ENCODE measurements at regions not wholly inside any gene's neighbourhood (a gene's known extent, or its start where the extent isn't known, plus 50 kb on each side); places are given as distances from the start of the nearest gene placed in this dataset.

DNA sequence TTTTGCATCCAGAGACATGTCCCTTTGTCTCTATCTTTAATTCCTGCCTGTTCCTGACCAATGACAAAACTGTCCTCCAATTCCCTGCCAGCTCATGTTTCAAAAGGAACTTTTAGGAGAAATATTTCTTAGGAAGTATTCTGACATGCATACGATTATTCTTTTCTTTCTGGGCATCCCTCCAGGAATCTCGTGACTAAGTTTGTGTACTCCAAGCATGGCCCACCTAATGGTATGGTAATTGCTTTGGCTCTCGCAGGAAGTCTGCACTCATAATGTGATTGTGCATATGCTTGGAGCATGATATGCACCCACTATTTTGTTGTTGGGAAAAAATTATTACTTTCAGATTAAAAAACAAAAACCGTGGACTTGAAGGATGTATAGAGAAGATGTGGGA, 256.4 kb downstream of the PRDM2 start:
- H3K27me3 Mint-ChIP-seq (ENCODE audit: insufficient read depth): no peaks in the 10 kb centered on the region
- no peak overlapping the region for H3K27ac Mint-ChIP-seq
- no peak for DNase-seq (ENCODE audit: low spot score)
- H3K36me3 Mint-ChIP-seq (ENCODE audit: low read depth): no peaks in the 10 kb centered on the region
- no peaks in the 10 kb centered on the region for H3K4me1 Mint-ChIP-seq (ENCODE audit: low read depth)
- intact Hi-C loops (cut with micrococcal nuclease): no loop called here
- no peak overlapping the region for H3K4me3 Mint-ChIP-seq
- H3K9me3 Mint-ChIP-seq: no peaks in the 10 kb centered on the region

GRCh38 chr1:13960375-13960987, 260.5 kb downstream of the PRDM2 start:
- H3K27me3 Mint-ChIP-seq (ENCODE audit: insufficient read depth): peaks cover 5% of the 10 kb centered on the region
- no peaks in the 10 kb centered on the region for H3K36me3 Mint-ChIP-seq (ENCODE audit: low read depth)
- intact Hi-C loops (cut with micrococcal nuclease): loop anchor here (1.0 to 5.0 kb wide), 3 partner anchors 132 to 443 kb away; no protein-coding TSS in a partner anchor
- no peak overlapping the region for H3K27ac Mint-ChIP-seq
- no peaks in the 10 kb centered on the region for H3K4me1 Mint-ChIP-seq (ENCODE audit: low read depth)
- no peaks in the 10 kb centered on the region for H3K9me3 Mint-ChIP-seq
- DNase-seq (ENCODE audit: low spot score): peak; percentile 33
- H3K4me3 Mint-ChIP-seq: no peak overlapping the region

- intact Hi-C loops (cut with micrococcal nuclease): loop anchor here (5.0 kb wide), 1 partner anchor 447 kb away; no protein-coding TSS in a partner anchor
- DNase-seq (ENCODE audit: low spot score): no peak
- H3K9me3 Mint-ChIP-seq: no peaks in the 10 kb centered on the region
- no peaks in the 10 kb centered on the region for H3K36me3 Mint-ChIP-seq (ENCODE audit: low read depth)
- H3K4me1 Mint-ChIP-seq (ENCODE audit: low read depth): no peaks in the 10 kb centered on the region
- H3K4me3 Mint-ChIP-seq: no peak overlapping the region
- H3K27me3 Mint-ChIP-seq (ENCODE audit: insufficient read depth): peaks cover 7% of the 10 kb centered on the region
- no peak overlapping the region for H3K27ac Mint-ChIP-seq
These were observed 264.8 kb downstream of the PRDM2 start for GRCh38 chr1:13964768-13965167.

- Mint-ChIP-seq H3K4me3 (no peak overlapping the region), H3K9me3 (peaks cover 9% of the 10 kb centered on the region), H3K27ac (no peak overlapping the region), H3K4me1 (ENCODE audit: low read depth) (no peaks in the 10 kb centered on the region), H3K36me3 (ENCODE audit: low read depth) (no peaks in the 10 kb centered on the region), H3K27me3 (ENCODE audit: insufficient read depth) (peaks cover 7% of the 10 kb centered on the region)
- intact Hi-C loops (cut with micrococcal nuclease): no loop called here
- DNase-seq (ENCODE audit: low spot score): no peak
These were observed 265.9 kb downstream of the PRDM2 start for GRCh38 chr1:13965770-13966398.

GRCh38 chr1:13967707-13968106, 267.7 kb downstream of the PRDM2 start:
- H3K27ac Mint-ChIP-seq: no peak overlapping the region
- H3K27me3 Mint-ChIP-seq (ENCODE audit: insufficient read depth): peaks cover 5% of the 10 kb centered on the region
- H3K4me1 Mint-ChIP-seq (ENCODE audit: low read depth): no peaks in the 10 kb centered on the region
- intact Hi-C loops (cut with micrococcal nuclease): no loop called here
- peaks cover 20% of the 10 kb centered on the region for H3K9me3 Mint-ChIP-seq
- DNase-seq (ENCODE audit: low spot score): no peak
- no peaks in the 10 kb centered on the region for H3K36me3 Mint-ChIP-seq (ENCODE audit: low read depth)
- H3K4me3 Mint-ChIP-seq: no peak overlapping the region

DNA sequence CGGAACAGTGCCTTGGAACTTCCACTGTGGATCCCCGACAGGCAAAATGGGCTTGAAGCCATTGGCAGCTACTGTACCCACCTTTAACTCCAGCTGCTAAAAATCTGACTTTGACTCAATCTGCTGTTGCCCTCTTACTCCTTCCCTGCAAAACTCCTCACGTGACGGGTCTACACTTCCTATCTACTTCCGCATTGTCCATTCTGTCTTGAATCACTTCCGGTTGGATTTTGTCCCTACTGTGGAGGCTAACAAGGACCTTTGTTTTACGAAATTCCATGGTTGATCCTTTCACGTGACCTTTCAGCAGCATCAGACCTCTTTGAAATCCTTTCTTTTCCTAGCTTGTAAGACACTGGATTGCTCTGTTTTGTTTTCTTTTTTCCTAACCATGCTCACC, 268.4 kb downstream of the PRDM2 start:
- no peak for DNase-seq (ENCODE audit: low spot score)
- intact Hi-C loops (cut with micrococcal nuclease): no loop called here
- H3K4me1 Mint-ChIP-seq (ENCODE audit: low read depth): no peaks in the 10 kb centered on the region

GRCh38 chr1:13970631-13971247, 270.8 kb downstream of the PRDM2 start:
- intact Hi-C loops (cut with micrococcal nuclease): no loop called here
- peaks cover 20% of the 10 kb centered on the region for H3K9me3 Mint-ChIP-seq
- no peaks in the 10 kb centered on the region for H3K4me1 Mint-ChIP-seq (ENCODE audit: low read depth)
- H3K27ac Mint-ChIP-seq: no peak overlapping the region
- DNase-seq (ENCODE audit: low spot score): no peak
- no peaks in the 10 kb centered on the region for H3K36me3 Mint-ChIP-seq (ENCODE audit: low read depth)
- peaks cover 2% of the 10 kb centered on the region for H3K27me3 Mint-ChIP-seq (ENCODE audit: insufficient read depth)
- no peak overlapping the region for H3K4me3 Mint-ChIP-seq

More for the DNA sequence above, 268.4 kb downstream of the PRDM2 start:
- no peak overlapping the region for H3K4me3 Mint-ChIP-seq
- no peak overlapping the region for H3K27ac Mint-ChIP-seq
- H3K36me3 Mint-ChIP-seq (ENCODE audit: low read depth): no peaks in the 10 kb centered on the region
- H3K9me3 Mint-ChIP-seq: peaks cover 20% of the 10 kb centered on the region
- H3K27me3 Mint-ChIP-seq (ENCODE audit: insufficient read depth): peaks cover 2% of the 10 kb centered on the region

GRCh38 chr1:13976485-13976884, 276.5 kb downstream of the PRDM2 start:
- no peak for DNase-seq (ENCODE audit: low spot score)
- H3K36me3 Mint-ChIP-seq (ENCODE audit: low read depth): no peaks in the 10 kb centered on the region
- intact Hi-C loops (cut with micrococcal nuclease): no loop called here
- no peaks in the 10 kb centered on the region for H3K4me1 Mint-ChIP-seq (ENCODE audit: low read depth)
- H3K27me3 Mint-ChIP-seq (ENCODE audit: insufficient read depth): no peaks in the 10 kb centered on the region
- H3K27ac Mint-ChIP-seq: no peak overlapping the region
- H3K9me3 Mint-ChIP-seq: peaks cover 5% of the 10 kb centered on the region
- H3K4me3 Mint-ChIP-seq: no peak overlapping the region

- DNase-seq (ENCODE audit: low spot score): no peak
- no peak overlapping the region for H3K27ac Mint-ChIP-seq
- H3K36me3 Mint-ChIP-seq (ENCODE audit: low read depth): no peaks in the 10 kb centered on the region
- no peaks in the 10 kb centered on the region for H3K9me3 Mint-ChIP-seq
- no peaks in the 10 kb centered on the region for H3K4me1 Mint-ChIP-seq (ENCODE audit: low read depth)
- no peaks in the 10 kb centered on the region for H3K27me3 Mint-ChIP-seq (ENCODE audit: insufficient read depth)
- intact Hi-C loops (cut with micrococcal nuclease): no loop called here
- H3K4me3 Mint-ChIP-seq: no peak overlapping the region
These were observed 281.2 kb downstream of the PRDM2 start for GRCh38 chr1:13981142-13981541.

DNA sequence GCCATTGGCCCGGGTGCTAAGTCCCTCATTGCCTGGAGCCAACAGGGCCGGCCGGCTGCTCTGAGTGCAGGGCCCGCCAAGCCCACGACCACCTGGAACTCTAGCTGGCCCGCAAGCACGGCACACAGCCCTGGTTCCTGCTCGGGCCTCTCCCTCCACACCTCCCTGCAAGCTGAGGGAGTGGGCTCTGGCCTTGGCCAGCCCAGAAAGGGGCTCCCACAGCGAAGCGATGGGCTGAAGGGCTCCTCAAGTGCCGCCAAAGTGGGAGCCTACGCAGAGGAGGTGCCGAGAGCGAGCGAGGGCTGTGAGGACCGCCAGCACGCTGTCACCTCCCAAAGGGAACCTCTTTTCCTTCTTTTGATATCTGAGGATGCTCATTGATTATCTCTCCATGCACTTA, 283.4 kb downstream of the PRDM2 start:
- no peaks in the 10 kb centered on the region for H3K27me3 Mint-ChIP-seq (ENCODE audit: insufficient read depth)
- H3K4me3 Mint-ChIP-seq: no peak overlapping the region
- no peaks in the 10 kb centered on the region for H3K4me1 Mint-ChIP-seq (ENCODE audit: low read depth)
- DNase-seq (ENCODE audit: low spot score): no peak
- intact Hi-C loops (cut with micrococcal nuclease): no loop called here
- no peaks in the 10 kb centered on the region for H3K36me3 Mint-ChIP-seq (ENCODE audit: low read depth)
- H3K27ac Mint-ChIP-seq: no peak overlapping the region
- no peaks in the 10 kb centered on the region for H3K9me3 Mint-ChIP-seq

DNA sequence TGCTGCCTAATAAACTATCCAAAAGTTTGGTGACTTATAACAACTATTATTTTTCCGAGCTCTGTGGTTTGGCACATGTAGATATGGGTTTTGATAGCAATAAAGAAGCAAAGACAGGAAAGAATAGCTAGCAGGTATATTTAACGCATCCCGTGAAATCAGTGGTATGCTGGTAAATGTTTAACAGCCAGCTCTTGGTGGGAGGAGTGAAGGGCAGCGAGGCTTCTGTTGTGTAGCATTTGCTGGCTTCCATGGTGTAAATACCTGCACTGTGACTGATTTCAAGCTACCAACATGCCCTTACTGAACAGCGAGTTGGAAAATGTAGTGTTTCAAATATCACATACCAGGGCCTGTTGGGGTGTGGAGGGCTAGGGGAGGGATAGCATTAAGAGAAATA, 291.0 kb downstream of the PRDM2 start:
- no peaks in the 10 kb centered on the region for H3K4me1 Mint-ChIP-seq (ENCODE audit: low read depth)

GRCh38 chr1:13992489-13993285, 292.7 kb downstream of the PRDM2 start:
- H3K9me3 Mint-ChIP-seq: peaks cover 13% of the 10 kb centered on the region
- intact Hi-C loops (cut with micrococcal nuclease): no loop called here
- peaks cover 2% of the 10 kb centered on the region for H3K27me3 Mint-ChIP-seq (ENCODE audit: insufficient read depth)
- H3K27ac Mint-ChIP-seq: no peak overlapping the region
- H3K4me1 Mint-ChIP-seq (ENCODE audit: low read depth): no peaks in the 10 kb centered on the region
- no peak for DNase-seq (ENCODE audit: low spot score)
- no peaks in the 10 kb centered on the region for H3K36me3 Mint-ChIP-seq (ENCODE audit: low read depth)
- no peak overlapping the region for H3K4me3 Mint-ChIP-seq

More for the DNA sequence above, 291.0 kb downstream of the PRDM2 start:
- H3K27me3 Mint-ChIP-seq (ENCODE audit: insufficient read depth): peaks cover 2% of the 10 kb centered on the region
- no peak for DNase-seq (ENCODE audit: low spot score)
- H3K36me3 Mint-ChIP-seq (ENCODE audit: low read depth): no peaks in the 10 kb centered on the region
- no peak overlapping the region for H3K4me3 Mint-ChIP-seq
- H3K9me3 Mint-ChIP-seq: peaks cover 6% of the 10 kb centered on the region
- H3K27ac Mint-ChIP-seq: no peak overlapping the region
- intact Hi-C loops (cut with micrococcal nuclease): no loop called here

DNA sequence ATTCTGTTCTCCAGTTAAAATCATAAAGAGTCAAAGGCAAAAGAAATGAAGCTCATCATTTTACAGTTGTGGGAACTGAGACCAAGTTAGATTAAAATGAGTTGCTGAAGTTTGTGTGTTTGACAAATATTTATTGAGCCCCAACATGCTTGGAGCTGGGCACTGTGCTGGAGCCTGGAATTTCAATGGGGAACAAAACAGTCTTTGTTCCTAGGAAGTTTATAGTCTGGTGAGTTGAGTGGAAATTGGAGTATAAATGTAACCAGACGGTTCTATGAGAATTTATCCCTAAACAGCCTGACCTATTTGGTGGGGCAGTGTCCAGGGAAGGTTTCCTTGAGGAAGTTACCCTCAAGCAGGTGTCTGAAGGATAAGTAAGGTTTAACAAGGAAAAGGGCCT, 294.4 kb downstream of the PRDM2 start:
- H3K9me3 Mint-ChIP-seq: peaks cover 17% of the 10 kb centered on the region
- H3K36me3 Mint-ChIP-seq (ENCODE audit: low read depth): no peaks in the 10 kb centered on the region
- no peak for DNase-seq (ENCODE audit: low spot score)
- H3K4me1 Mint-ChIP-seq (ENCODE audit: low read depth): no peaks in the 10 kb centered on the region
- peaks cover 1% of the 10 kb centered on the region for H3K27me3 Mint-ChIP-seq (ENCODE audit: insufficient read depth)
- H3K27ac Mint-ChIP-seq: no peak overlapping the region
- no peak overlapping the region for H3K4me3 Mint-ChIP-seq
- intact Hi-C loops (cut with micrococcal nuclease): no loop called here

All from activated T-helper 1 cell treated with anti-CD3 and anti-CD28 coated beads, Interleukin-12 subunit alpha, Interleukin-12 subunit beta, Interleukin-2, Interleukin-4 antibody, amounts not matched to agents 30 ng/mL and 10 ng/mL and 1 ng/mL, durations not matched to agents 14 hours and 24 hours and 36 hours (primary cell).